ENCODE measurements at regions not wholly inside any gene's neighbourhood (a gene's known extent, or its start where the extent isn't known, plus 50 kb on each side); places are given as distances from the start of the nearest gene placed in this dataset.

GRCh38 chr5:131107128-131107527 lies 57.9 kb downstream of the HINT1 start:
- TF ChIP-seq POLR2A (IDR thresholded peaks at IDR 0.05) (no peak), CTCF (IDR thresholded peaks at IDR 0.05) (no peak)
